ENCODE measurements at regions not wholly inside any gene's neighbourhood (a gene's known extent, or its start where the extent isn't known, plus 50 kb on each side); places are given as distances from the start of the nearest gene placed in this dataset.

- H3K4me3 ChIP-seq (ENCODE audit: low read depth in 1 of 2, low read length in 2 of 2), result no peak overlapping the region
- no peak overlapping the region for H3K4me2 ChIP-seq (ENCODE audit: insufficient read depth, low read length)
- no peaks in the 10 kb centered on the region for H3K79me2 ChIP-seq (ENCODE audit: insufficient read depth, low read length)
- no peak overlapping the region for H3K27ac ChIP-seq (ENCODE audit: low read length)
- H3K4me1 ChIP-seq (ENCODE audit: insufficient read depth, low read length), result no peaks in the 10 kb centered on the region
- ATAC-seq (ENCODE audit: insufficient read depth, low read depth), result no peak
- no peak for DNase-seq
- H3K27me3 ChIP-seq (ENCODE audit: insufficient read depth, low read length, poor library complexity), result no peaks in the 10 kb centered on the region
- no peaks in the 10 kb centered on the region for H4K20me1 ChIP-seq (ENCODE audit: insufficient read depth, low read length)
- H3K36me3 ChIP-seq (ENCODE audit: insufficient read depth, low read length), result no peaks in the 10 kb centered on the region
- no peak overlapping the region for H3K9ac ChIP-seq (ENCODE audit: low read depth, low read length)
- TF ChIP-seq CTCF (IDR thresholded peaks at IDR 0.05; ENCODE audit: borderline replicate concordance, extremely low read depth, low read length, poor library complexity, severe bottlenecking) (no peak), EZH2 (IDR thresholded peaks at IDR 0.05; ENCODE audit: borderline replicate concordance, low read depth, low read length, severe bottlenecking) (no peak)
- H3K9me3 ChIP-seq (ENCODE audit: insufficient read depth, low read length, severe bottlenecking), result no peaks in the 10 kb centered on the region
- H2AFZ ChIP-seq (ENCODE audit: low read depth, low read length), result no peak overlapping the region
Measured at GRCh38 chr15:95958382-95958781, 372.1 kb upstream of the NR2F2 start.

- Histone ChIP-seq H2AFZ (ENCODE audit: low read depth, low read length) (no peak overlapping the region), H3K9ac (ENCODE audit: low read depth, low read length) (no peak overlapping the region), H4K20me1 (ENCODE audit: insufficient read depth, low read length) (no peaks in the 10 kb centered on the region), H3K4me3 (ENCODE audit: low read depth in 1 of 2, low read length in 2 of 2) (no peak overlapping the region), H3K4me1 (ENCODE audit: insufficient read depth, low read length) (peaks cover 20% of the 10 kb centered on the region), H3K36me3 (ENCODE audit: insufficient read depth, low read length) (no peaks in the 10 kb centered on the region), H3K9me3 (ENCODE audit: insufficient read depth, low read length, severe bottlenecking) (no peaks in the 10 kb centered on the region), H3K4me2 (ENCODE audit: insufficient read depth, low read length) (no peak overlapping the region), H3K27ac (ENCODE audit: low read length) (no peak overlapping the region), H3K79me2 (ENCODE audit: insufficient read depth, low read length) (no peaks in the 10 kb centered on the region), H3K27me3 (ENCODE audit: insufficient read depth, low read length, poor library complexity) (no peaks in the 10 kb centered on the region)
- DNase-seq (no peak), ATAC-seq (ENCODE audit: insufficient read depth, low read depth) (no peak)
- TF ChIP-seq CTCF (IDR thresholded peaks at IDR 0.05; ENCODE audit: borderline replicate concordance, extremely low read depth, low read length, poor library complexity, severe bottlenecking), result no peak
- no peak for TF ChIP-seq EZH2 (IDR thresholded peaks at IDR 0.05; ENCODE audit: borderline replicate concordance, low read depth, low read length, severe bottlenecking)
Measured at GRCh38 chr15:95968856-95969255, 361.6 kb upstream of the NR2F2 start.

GRCh38 chr15:95970326-95970725 is 360.2 kb upstream of the NR2F2 start:
- DNase-seq (no peak), ATAC-seq (ENCODE audit: insufficient read depth, low read depth) (no peak)
- Histone ChIP-seq H3K27ac (ENCODE audit: low read length) (no peak overlapping the region), H3K4me3 (ENCODE audit: low read depth in 1 of 2, low read length in 2 of 2) (no peak overlapping the region), H2AFZ (ENCODE audit: low read depth, low read length) (no peak overlapping the region), H3K27me3 (ENCODE audit: insufficient read depth, low read length, poor library complexity) (no peaks in the 10 kb centered on the region), H3K9ac (ENCODE audit: low read depth, low read length) (no peak overlapping the region), H3K79me2 (ENCODE audit: insufficient read depth, low read length) (no peaks in the 10 kb centered on the region), H4K20me1 (ENCODE audit: insufficient read depth, low read length) (no peaks in the 10 kb centered on the region), H3K4me2 (ENCODE audit: insufficient read depth, low read length) (no peak overlapping the region), H3K9me3 (ENCODE audit: insufficient read depth, low read length, severe bottlenecking) (no peaks in the 10 kb centered on the region), H3K4me1 (ENCODE audit: insufficient read depth, low read length) (peaks cover 20% of the 10 kb centered on the region), H3K36me3 (ENCODE audit: insufficient read depth, low read length) (no peaks in the 10 kb centered on the region)
- TF ChIP-seq EZH2 (IDR thresholded peaks at IDR 0.05; ENCODE audit: borderline replicate concordance, low read depth, low read length, severe bottlenecking), result no peak
- TF ChIP-seq CTCF (IDR thresholded peaks at IDR 0.05; ENCODE audit: borderline replicate concordance, extremely low read depth, low read length, poor library complexity, severe bottlenecking), result no peak
